B cell (primary cell): ENCODE measurements at regions not wholly inside any gene's neighbourhood (a gene's known extent, or its start where the extent isn't known, plus 50 kb on each side); places are given as distances from the start of the nearest gene placed in this dataset.
A peak's percentile ranks its signal among the peaks of the same experiment; 100 is the strongest.
"Not testable (repeated sequence)": the region's sequence is repeated elsewhere in the genome, so short reads cannot be mapped to it uniquely, and the experiment has no call there.

Experiments used
- ATAC-seq: fragments of 200-7000 bp; cut with Tn5 transposase; one replicate; pipeline ENCODE4 v1.10.0; 2021; ENCODE audit warnings: low read depth, mild to moderate bottlenecking, moderate number of reproducible peaks, moderate library complexity
- CTCF ChIA-PET: fragments of 350-600 bp; sonication (Branson Sonifier 250); formaldehyde crosslinking; loops from one replicate; lab custom pipeline; 2021; ENCODE audit warnings: antibody characterized with exemption, inconsistent platforms; lab: Charles Lee
- POLR2A ChIA-PET: fragments of 350-600 bp; sonication (Branson Sonifier 250); formaldehyde crosslinking; loops from one replicate; lab custom pipeline; 2021; ENCODE audit warnings: antibody characterized with exemption; lab: Charles Lee
- DNase-seq: peaks from one replicate; pipeline ENCODE4 v3.0.0; 2013
- H2AFZ ChIP-seq: 2 replicates; pipeline ENCODE4 v1.6.1; 2012; ENCODE audit warnings: mild to moderate bottlenecking, low read depth, low read length; ENCODE audit not compliant: insufficient read depth, poor library complexity, severe bottlenecking
- H3K27ac ChIP-seq, 2 donors: 1 replicate in 1 of 2; 2 replicates in 1 of 2; pipeline ENCODE4 v1.5.1; 2012 to 2013; ENCODE audit warnings: low read length in 2 of 2, mild to moderate bottlenecking in 2 of 2, moderate library complexity in 1 of 2
- H3K27me3 ChIP-seq, 4 experiments: fragments of 200-600 bp in 1 of 4; sonication (generic) in 1 of 4; replicated peaks in 1 of 4; 1 replicate in 2 of 4; 2 replicates in 2 of 4; pipeline versions ENCODE4 v1.6.1 to v1.7.0; 2013 to 2016; ENCODE audit warnings: low read length in 3 of 4, mild to moderate bottlenecking in 2 of 4, mixed read lengths in 1 of 4, moderate library complexity in 1 of 4; ENCODE audit not compliant: insufficient read depth in 4 of 4, control insufficient read depth in 3 of 4; ENCODE audit errors: control extremely low read depth in 1 of 4
- H3K36me3 ChIP-seq, 2 experiments: replicated peaks in 1 of 2; 1 replicate in 1 of 2; 2 replicates in 1 of 2; pipeline versions ENCODE4 v1.6.1 to v1.7.1; 2013; ENCODE audit warnings: low read length in 1 of 2; ENCODE audit not compliant: insufficient read depth in 2 of 2, control insufficient read depth in 1 of 2; ENCODE audit errors: control extremely low read depth in 1 of 2, extremely low read depth in 1 of 2
- H3K4me1 ChIP-seq, 2 donors: fragments of 200-600 bp in 1 of 2; sonication (generic) in 1 of 2; 1 replicate in 1 of 2; 2 replicates in 1 of 2; pipeline versions ENCODE4 v1.5.1 to v1.6.1; 2013 to 2017; ENCODE audit warnings: low read length in 2 of 2; ENCODE audit not compliant: control insufficient read depth in 2 of 2, insufficient read depth in 2 of 2
- H3K4me2 ChIP-seq: replicated peaks from 2 replicates; pipeline ENCODE3; 2012; ENCODE audit warnings: mild to moderate bottlenecking, low read depth, low read length; ENCODE audit not compliant: poor library complexity, severe bottlenecking
- H3K4me3 ChIP-seq, 5 experiments: fragments of 200-600 bp in 1 of 5; sonication (generic) in 1 of 5; 1 replicate in 3 of 5; 2 replicates in 2 of 5; pipeline versions ENCODE4 v1.5.1 to v1.7.0; 2011 to 2016; ENCODE audit warnings: low read length in 4 of 5, mild to moderate bottlenecking in 4 of 5, low read depth in 2 of 5, control low read depth in 1 of 5, moderate library complexity in 1 of 5; ENCODE audit not compliant: insufficient read depth in 1 of 5; ENCODE audit errors: control extremely low read depth in 1 of 5, extremely low read depth in 1 of 5
- H3K79me2 ChIP-seq: fragments of 200-600 bp; sonication (generic); one replicate; pipeline ENCODE4 v1.6.0; 2016; ENCODE audit warnings: low read length; ENCODE audit not compliant: control insufficient read depth, insufficient read depth
- H3K9ac ChIP-seq: fragments of 200-600 bp; sonication (generic); 2 replicates; pipeline ENCODE4 v1.6.1; 2017; ENCODE audit warnings: mild to moderate bottlenecking, low read length, moderate library complexity
- H3K9me3 ChIP-seq, 3 donors: one replicate each; pipeline versions ENCODE4 v1.6.1 to v1.7.1; 2013; ENCODE audit warnings: low read length in 2 of 3; ENCODE audit not compliant: control insufficient read depth in 2 of 3, insufficient read depth in 1 of 3; ENCODE audit errors: control extremely low read depth in 1 of 3
- H4K20me1 ChIP-seq: 2 replicates; pipeline ENCODE4 v1.6.0; 2012; ENCODE audit warnings: mild to moderate bottlenecking, low read length; ENCODE audit not compliant: insufficient read depth, control insufficient read depth, poor library complexity, severe bottlenecking
- H3K27ac Mint-ChIP-seq: one replicate; pipeline ENCODE4 v1.8.0; 2021; ENCODE audit warnings: mixed read lengths
- H3K27me3 Mint-ChIP-seq: one replicate; pipeline ENCODE4 v1.8.0; 2021; ENCODE audit warnings: mixed read lengths
- H3K4me1 Mint-ChIP-seq: one replicate; pipeline ENCODE4 v1.8.0; 2021; ENCODE audit warnings: mixed read lengths
- H3K4me3 Mint-ChIP-seq: one replicate; pipeline ENCODE4 v1.8.0; 2021; ENCODE audit warnings: mixed read lengths
- H3K9me3 Mint-ChIP-seq: one replicate; pipeline ENCODE4 v1.8.0; 2022; ENCODE audit warnings: mixed read lengths; ENCODE audit not compliant: insufficient read depth
- EZH2 ChIP-seq: IDR thresholded peaks from 2 replicates; pipeline ENCODE4 v1.6.1; 2012; ENCODE audit warnings: borderline replicate concordance, low read depth, mild to moderate bottlenecking, moderate library complexity, low read length; ENCODE audit not compliant: insufficient read depth, poor library complexity, severe bottlenecking
- WGBS: methylation state at CpG from one replicate; pipeline ENCODE4 v1.1.5; 2013; ENCODE audit warnings: missing lambda C conversion rate; ENCODE audit not compliant: insufficient coverage; 5-methylcytosine and 5-hydroxymethylcytosine counted together
- intact Hi-C: fragments of 100-400 bp; cut with micrococcal nuclease; formaldehyde crosslinking; loops from one replicate; pipeline ENCODE4 v1.10.0; 2022
- TF ChIP-seq, protein P1 (sequence below): fragments of 200-600 bp; IDR thresholded peaks from one replicate; pipeline ENCODE4 v1.8.0; 2022; ENCODE audit warnings: antibody characterized with exemption, mild to moderate bottlenecking

DNA sequence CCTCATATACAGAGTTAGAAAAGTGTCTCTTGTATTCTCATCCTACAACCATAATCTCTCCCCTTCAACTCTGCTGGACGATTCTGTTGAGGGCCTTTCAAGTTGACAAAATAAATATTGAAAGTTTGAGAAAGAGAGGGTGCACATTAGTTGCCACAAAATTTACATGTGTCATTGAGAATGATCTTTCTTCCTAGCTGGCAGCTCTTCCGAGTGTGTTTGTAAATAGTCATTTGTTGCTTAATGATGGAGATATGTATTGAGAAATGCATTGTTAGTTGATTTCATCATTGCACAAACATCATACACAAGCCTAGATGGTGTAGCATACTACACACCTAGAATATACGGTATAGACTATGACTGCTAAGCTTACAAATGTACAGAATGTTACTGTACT lies 632.8 kb upstream of the AMOT start:
- no peak overlapping the region for H3K4me3 Mint-ChIP-seq
- Histone ChIP-seq H3K79me2 (no peaks in the 10 kb centered on the region), H3K4me1 (no peaks in the 10 kb centered on the region), H3K4me3 (no peak overlapping the region), H3K9ac (no peak overlapping the region), H3K9me3 (no peaks in the 10 kb centered on the region), H3K27ac (no peak overlapping the region), H2AFZ (no peak overlapping the region), H3K27me3 (no peaks in the 10 kb centered on the region), H3K4me2 (no peak overlapping the region), H4K20me1 (no peaks in the 10 kb centered on the region), H3K36me3 (no peaks in the 10 kb centered on the region)
- no peak for ATAC-seq
- no peaks in the 10 kb centered on the region for H3K9me3 Mint-ChIP-seq
- POLR2A ChIA-PET = no interaction called here
- H3K27ac Mint-ChIP-seq = no peak overlapping the region
- no CpG with 5 or more reads among the region's 3 CpGs for WGBS
- CTCF ChIA-PET = no interaction called here
- intact Hi-C loops = no loop called here
- TF ChIP-seq, protein P1, sequence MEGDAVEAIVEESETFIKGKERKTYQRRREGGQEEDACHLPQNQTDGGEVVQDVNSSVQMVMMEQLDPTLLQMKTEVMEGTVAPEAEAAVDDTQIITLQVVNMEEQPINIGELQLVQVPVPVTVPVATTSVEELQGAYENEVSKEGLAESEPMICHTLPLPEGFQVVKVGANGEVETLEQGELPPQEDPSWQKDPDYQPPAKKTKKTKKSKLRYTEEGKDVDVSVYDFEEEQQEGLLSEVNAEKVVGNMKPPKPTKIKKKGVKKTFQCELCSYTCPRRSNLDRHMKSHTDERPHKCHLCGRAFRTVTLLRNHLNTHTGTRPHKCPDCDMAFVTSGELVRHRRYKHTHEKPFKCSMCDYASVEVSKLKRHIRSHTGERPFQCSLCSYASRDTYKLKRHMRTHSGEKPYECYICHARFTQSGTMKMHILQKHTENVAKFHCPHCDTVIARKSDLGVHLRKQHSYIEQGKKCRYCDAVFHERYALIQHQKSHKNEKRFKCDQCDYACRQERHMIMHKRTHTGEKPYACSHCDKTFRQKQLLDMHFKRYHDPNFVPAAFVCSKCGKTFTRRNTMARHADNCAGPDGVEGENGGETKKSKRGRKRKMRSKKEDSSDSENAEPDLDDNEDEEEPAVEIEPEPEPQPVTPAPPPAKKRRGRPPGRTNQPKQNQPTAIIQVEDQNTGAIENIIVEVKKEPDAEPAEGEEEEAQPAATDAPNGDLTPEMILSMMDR = no peak
- TF ChIP-seq EZH2 = no peak
- no peaks in the 10 kb centered on the region for H3K27me3 Mint-ChIP-seq
- peaks cover 7% of the 10 kb centered on the region for H3K4me1 Mint-ChIP-seq
- no peak for DNase-seq

DNA sequence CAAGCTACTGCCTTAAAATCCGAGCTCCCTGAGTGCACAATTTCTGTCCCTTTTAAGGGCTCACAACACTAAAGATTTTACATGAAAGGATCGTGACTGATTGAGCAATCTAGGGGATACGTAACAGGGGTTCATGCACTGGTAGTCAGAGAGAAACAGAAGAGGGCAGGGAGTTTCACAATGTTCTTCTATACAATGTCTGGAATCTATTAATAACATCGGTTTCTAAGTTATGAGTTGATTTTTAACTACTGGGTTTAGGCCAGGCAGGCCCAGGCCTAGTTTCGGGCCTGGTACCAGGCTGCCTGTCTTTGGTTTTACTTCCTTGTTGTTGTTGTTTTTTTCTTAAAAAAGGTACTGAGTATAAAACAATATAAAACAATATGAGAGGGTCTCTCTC lies 632.4 kb upstream of the AMOT start:
- H2AFZ ChIP-seq, H3K9me3 ChIP-seq, H3K79me2 ChIP-seq, DNase-seq, ATAC-seq, H3K27me3 Mint-ChIP-seq, H3K27ac ChIP-seq, CTCF ChIA-PET, H3K9me3 Mint-ChIP-seq, H3K4me3 ChIP-seq, H3K36me3 ChIP-seq, POLR2A ChIA-PET, intact Hi-C loops, H3K4me2 ChIP-seq, H3K9ac ChIP-seq, H3K4me3 Mint-ChIP-seq, H3K4me1 Mint-ChIP-seq, H3K4me1 ChIP-seq, H4K20me1 ChIP-seq, H3K27me3 ChIP-seq: not testable (repeated sequence)
- no CpG with 5 or more reads among the region's 5 CpGs for WGBS
- H3K27ac Mint-ChIP-seq = peak overlapping the region; percentile 37
